G401.6 (cell line): ENCODE measurements at regions not wholly inside any gene's neighbourhood (a gene's known extent, or its start where the extent isn't known, plus 50 kb on each side); places are given as distances from the start of the nearest gene placed in this dataset.

Experiments
- FAIRE-seq: peaks from 2 replicates; lab custom pipeline; 2012; peaks lifted over from hg19 to GRCh38; lab: Jason Lieb, UNC

GRCh38 chr2:194621945-194622344, 1035.1 kb upstream of the SLC39A10 start:
- no peak for FAIRE-seq

- no peak for FAIRE-seq
These were observed 1037.7 kb upstream of the SLC39A10 start for GRCh38 chr2:194619366-194619765.

GRCh38 chr2:194618432-194618831, 1038.6 kb upstream of the SLC39A10 start:
- no peak for FAIRE-seq

GRCh38 chr2:194616334-194616733, 1040.7 kb upstream of the SLC39A10 start:
- FAIRE-seq: no peak

GRCh38 chr2:194610297-194610696, 1046.7 kb upstream of the SLC39A10 start:
- no peak for FAIRE-seq

- no peak for FAIRE-seq
These were observed 1053.6 kb upstream of the SLC39A10 start for GRCh38 chr2:194603429-194603828.

- no peak for FAIRE-seq
These were observed 1054.3 kb upstream of the SLC39A10 start for GRCh38 chr2:194602750-194603149.

GRCh38 chr2:194591192-194591591, 1065.8 kb upstream of the SLC39A10 start:
- no peak for FAIRE-seq

- FAIRE-seq: no peak
These were observed 1069.2 kb upstream of the SLC39A10 start for GRCh38 chr2:194587739-194588270.

- FAIRE-seq: no peak
These were observed 1089.4 kb upstream of the SLC39A10 start for GRCh38 chr2:194567661-194568017.

- FAIRE-seq: no peak
These were observed 1089.9 kb upstream of the SLC39A10 start for GRCh38 chr2:194566907-194567660.

- FAIRE-seq: no peak
These were observed 1092.6 kb upstream of the SLC39A10 start for GRCh38 chr2:194564422-194564821.

GRCh38 chr2:194562329-194562728, 1094.7 kb upstream of the SLC39A10 start:
- no peak for FAIRE-seq

- no peak for FAIRE-seq
These were observed 1097.1 kb upstream of the SLC39A10 start for GRCh38 chr2:194559964-194560363.

GRCh38 chr2:194559523-194559922, 1097.5 kb upstream of the SLC39A10 start:
- no peak for FAIRE-seq

- FAIRE-seq: no peak
These were observed 1099.0 kb upstream of the SLC39A10 start for GRCh38 chr2:194557993-194558392.

- FAIRE-seq: no peak
These were observed 1100.4 kb upstream of the SLC39A10 start for GRCh38 chr2:194556629-194557028.

- FAIRE-seq: no peak
These were observed 1103.0 kb upstream of the SLC39A10 start for GRCh38 chr2:194553980-194554379.

GRCh38 chr2:194550702-194551101, 1106.3 kb upstream of the SLC39A10 start:
- no peak for FAIRE-seq

GRCh38 chr2:194549387-194549786, 1107.6 kb upstream of the SLC39A10 start:
- no peak for FAIRE-seq

GRCh38 chr2:194545978-194546377, 1111.0 kb upstream of the SLC39A10 start:
- FAIRE-seq: peak; percentile 69

- FAIRE-seq: no peak
These were observed 1117.6 kb upstream of the SLC39A10 start for GRCh38 chr2:194539425-194539824.

GRCh38 chr2:194526121-194526520, 1130.9 kb upstream of the SLC39A10 start:
- no peak for FAIRE-seq

GRCh38 chr2:194514281-194514680, 1142.7 kb upstream of the SLC39A10 start:
- FAIRE-seq: no peak
